GM18502 (cell line): ENCODE measurements at regions not wholly inside any gene's neighbourhood (a gene's known extent, or its start where the extent isn't known, plus 50 kb on each side); places are given as distances from the start of the nearest gene placed in this dataset.

ENCODE experiments used
- ATAC-seq: cut with Tn5 transposase; IDR thresholded peaks from one replicate; pipeline ENCODE4 v1.9.1; 2021; ENCODE audit warnings: mild to moderate bottlenecking; ENCODE audit not compliant: unreplicated experiment, poor library complexity

- no peak for ATAC-seq
Observed at GRCh38 chr21:15494481-15494880, 235.3 kb upstream of the USP25 start.

- no peak for ATAC-seq
Observed at GRCh38 chr21:15495965-15496364, 233.8 kb upstream of the USP25 start.

- ATAC-seq, result no peak
Observed at GRCh38 chr21:15496911-15497310, 232.9 kb upstream of the USP25 start.

DNA sequence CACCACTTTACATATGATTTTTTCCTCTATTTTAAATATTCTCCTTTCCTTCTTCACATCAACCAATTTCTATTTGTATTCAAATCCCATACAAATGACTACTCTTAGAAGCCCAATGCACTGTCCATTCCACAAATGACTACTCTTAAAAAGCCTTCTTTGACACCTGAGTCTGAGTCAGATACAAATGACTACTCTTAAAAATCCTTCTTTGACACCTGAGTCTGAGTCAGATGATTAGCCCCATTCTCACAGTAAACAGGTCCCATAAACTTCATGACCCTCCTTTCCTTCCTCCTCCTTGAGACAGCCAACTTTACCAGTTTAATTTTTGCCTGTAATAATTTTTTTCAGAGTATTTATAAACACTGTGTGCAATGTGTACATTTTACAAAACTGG lies 231.3 kb upstream of the USP25 start:
- ATAC-seq, result no peak

GRCh38 chr21:15506086-15506485 lies 223.7 kb upstream of the USP25 start:
- no peak for ATAC-seq

DNA sequence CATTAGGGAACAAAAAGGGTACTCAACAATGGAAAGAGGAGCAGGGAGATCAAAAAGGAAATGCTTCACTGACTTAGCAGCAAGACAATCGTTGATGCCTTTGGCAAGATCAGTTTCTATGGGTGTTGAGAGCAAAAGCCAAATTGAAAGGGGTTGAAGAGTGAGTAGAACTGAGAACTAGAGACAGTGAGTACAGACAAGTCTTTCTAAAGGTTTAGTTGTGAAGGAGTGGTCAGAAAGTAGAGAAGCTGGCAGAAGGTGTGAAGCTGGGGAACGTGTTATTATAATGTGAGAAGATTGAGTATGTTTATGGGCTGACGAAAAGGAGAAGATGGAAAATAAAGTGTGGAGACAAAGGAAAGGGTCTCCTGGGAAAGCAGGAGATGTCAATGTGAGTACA lies 221.2 kb upstream of the USP25 start:
- no peak for ATAC-seq

GRCh38 chr21:15514073-15514946 lies 215.5 kb upstream of the USP25 start:
- peak; percentile 99 for ATAC-seq

DNA sequence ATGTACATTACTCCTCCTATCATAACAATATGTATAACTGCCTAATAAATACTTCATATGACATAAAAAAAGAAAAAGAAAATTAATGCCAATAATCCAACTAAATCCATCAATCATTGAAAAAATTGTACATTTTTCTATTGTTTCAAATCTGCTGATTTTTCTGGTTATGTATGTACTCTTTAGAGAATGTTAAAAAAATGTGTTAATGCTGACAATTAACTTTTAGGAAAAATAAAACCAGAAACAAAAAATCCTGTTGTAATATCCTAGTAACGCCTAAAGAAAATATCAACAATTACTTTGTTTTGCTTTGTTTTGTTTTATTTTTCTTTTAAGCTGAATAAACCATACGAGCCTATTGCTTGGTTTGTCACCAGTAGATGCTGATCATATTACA lies 213.9 kb upstream of the USP25 start:
- ATAC-seq, result no peak

- no peak for ATAC-seq
Observed at GRCh38 chr21:15517394-15517793, 212.4 kb upstream of the USP25 start.

- no peak for ATAC-seq
Observed at GRCh38 chr21:15520811-15521643, 208.8 kb upstream of the USP25 start.

DNA sequence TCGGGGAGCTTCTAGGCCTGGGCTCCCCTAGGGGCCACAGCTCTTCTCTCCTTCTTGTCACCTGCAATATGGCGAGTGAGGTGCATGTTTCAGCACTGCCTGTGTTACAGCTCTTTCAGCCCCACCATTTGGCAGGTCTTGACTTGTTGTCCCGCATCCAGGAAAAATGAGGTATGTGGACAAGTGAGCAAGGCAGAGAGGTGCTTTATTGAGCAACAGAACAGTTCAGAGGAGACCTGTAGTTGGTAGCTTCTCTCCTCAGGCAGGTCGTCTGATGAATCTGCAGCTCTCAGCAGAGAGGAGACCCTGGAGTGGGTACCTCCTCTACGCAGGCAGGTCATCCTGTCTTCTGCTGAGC lies 208.2 kb upstream of the USP25 start:
- no peak for ATAC-seq

DNA sequence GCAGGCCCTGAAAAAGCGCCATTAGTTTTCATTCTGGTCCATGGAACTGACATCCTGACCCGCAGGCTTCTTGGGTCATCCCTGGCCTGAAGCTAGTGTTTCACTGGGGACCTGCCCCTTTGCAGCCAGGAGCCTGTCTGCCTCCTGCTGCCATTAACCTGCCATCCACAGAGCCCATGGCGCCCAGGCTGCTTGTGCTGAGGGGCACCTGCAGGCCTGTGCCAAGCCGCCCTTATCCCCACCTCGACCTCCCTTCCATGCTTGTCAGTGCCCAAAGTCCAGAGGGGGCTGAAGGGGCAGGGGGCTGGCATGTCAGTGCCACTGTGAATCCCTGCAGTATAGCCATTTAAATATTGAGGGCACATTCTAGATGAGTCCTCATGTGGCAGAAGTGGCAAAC lies 207.6 kb upstream of the USP25 start:
- ATAC-seq, result no peak

DNA sequence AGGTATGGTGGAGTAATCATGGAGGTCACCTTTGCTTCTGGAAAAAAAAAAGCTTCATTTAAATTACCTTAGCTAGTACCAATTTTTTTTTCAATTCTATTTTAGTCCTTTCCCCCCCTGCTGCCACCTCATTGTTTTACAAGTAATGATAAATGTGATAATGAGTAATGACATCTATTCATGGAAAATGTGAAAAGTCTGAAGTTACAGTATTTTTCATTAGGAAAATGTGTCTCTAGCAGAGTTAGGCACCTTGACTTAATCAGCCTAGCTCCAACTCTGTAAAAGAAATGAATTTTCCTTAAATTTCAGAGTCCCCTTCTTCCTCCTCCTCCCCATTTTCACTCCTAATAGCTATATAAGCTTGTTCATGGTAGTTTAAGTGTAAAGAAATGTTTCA lies 204.9 kb upstream of the USP25 start:
- no peak for ATAC-seq

DNA sequence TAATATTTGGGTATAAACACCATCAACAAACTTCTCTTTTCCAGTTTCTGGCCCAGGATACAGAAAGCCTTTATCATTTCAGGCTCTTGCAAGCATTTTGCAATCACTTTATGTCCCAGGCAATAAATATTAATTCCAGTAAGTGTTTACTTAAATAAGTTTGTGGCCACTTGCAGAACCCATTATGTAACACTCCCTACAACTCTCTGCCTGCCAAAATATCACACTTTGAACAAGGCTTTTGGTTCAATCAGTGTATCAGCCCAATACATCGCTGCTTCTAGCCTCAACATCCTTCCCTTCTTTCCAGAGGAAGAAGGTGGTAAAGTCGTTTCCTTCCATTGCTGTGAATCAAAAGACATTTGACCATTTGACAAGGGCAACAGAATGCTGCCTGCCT lies 203.0 kb upstream of the USP25 start:
- ATAC-seq, result no peak

DNA sequence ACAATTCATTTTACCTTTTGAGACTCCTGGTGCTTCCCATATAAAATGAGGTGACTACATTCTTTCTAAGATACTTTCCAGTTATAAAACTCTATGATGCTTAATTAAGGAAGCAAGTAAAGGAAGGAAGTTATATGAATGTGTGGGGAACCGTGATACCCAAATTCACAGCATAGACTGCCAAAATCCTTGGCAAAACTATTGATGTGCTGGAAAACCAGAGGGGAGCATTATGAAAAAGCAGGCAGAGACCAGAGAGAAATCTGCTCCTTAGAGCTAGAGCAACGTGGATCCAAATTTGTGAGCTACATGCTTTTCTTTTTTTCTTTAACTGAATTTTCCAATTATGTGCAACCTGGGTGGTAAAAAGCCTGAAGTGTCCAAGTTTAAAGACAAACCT lies 201.4 kb upstream of the USP25 start:
- ATAC-seq, result no peak

DNA sequence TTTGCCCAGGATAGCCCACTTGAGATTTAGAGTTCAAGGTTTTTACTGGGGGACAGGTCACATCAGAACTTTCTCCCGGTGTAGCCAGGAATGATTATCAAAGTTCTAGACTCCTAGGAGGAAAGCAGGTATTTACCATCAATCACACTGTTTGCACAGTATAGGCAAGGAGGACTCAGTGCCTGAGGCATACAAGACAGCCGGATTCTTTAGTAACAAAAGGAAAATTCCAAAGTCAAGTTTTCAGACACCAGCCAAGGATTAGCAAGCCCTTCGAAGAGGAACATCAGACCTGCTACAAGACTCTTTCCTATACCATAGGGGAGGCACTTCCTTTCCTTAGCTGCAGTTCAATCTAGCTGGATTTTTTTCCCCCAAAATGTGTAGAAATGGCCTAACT lies 197.8 kb upstream of the USP25 start:
- ATAC-seq, result no peak

GRCh38 chr21:15533618-15534017 lies 196.2 kb upstream of the USP25 start:
- ATAC-seq, result no peak

- ATAC-seq, result no peak
Observed at GRCh38 chr21:15534450-15534886, 195.3 kb upstream of the USP25 start.

DNA sequence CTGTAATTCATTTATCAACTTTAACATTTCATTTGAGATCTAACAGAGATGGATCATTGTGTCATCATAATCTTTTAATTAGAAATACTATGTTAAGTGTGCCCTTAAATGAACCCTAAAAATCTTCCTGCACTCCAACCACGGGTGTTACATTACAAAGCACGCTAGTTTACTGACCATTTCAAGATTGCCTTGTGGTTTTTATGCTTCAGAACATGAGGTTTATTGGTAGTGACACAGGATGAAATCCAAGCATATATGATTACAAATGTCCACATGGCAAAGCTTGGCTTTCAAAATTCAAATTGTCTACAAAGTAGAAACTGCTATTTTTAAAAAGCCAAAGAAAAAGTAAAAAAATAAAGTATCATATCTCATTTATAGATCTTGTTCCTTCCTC lies 190.4 kb upstream of the USP25 start:
- ATAC-seq, result no peak

DNA sequence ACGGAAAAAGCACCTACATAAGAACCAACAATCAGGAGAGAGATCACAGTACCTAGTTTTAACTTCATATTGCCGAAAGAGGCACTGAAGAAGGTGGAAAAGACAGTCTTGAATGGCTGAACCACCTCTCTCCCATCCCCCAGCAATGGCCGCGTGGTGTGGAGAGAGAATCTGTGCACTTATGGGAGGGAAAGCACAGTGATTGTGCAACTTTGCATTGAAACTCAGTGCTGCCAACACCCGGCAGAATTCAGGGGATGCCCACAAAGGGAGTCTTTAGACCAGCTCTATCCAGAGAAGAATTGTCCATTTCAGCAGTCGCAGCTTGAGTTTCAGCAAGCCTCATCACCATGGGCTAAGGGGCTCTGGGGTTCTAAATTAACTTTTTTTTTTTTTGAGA lies 186.3 kb upstream of the USP25 start:
- no peak for ATAC-seq

GRCh38 chr21:15549671-15550070 lies 180.1 kb upstream of the USP25 start:
- ATAC-seq, result no peak
